Muscle layer of colon (tissue), 2 donors: ENCODE measurements at regions not wholly inside any gene's neighbourhood (a gene's known extent, or its start where the extent isn't known, plus 50 kb on each side); places are given as distances from the start of the nearest gene placed in this dataset.

Experiments
- H3K27ac ChIP-seq: one replicate; pipeline ENCODE4 v1.7.0; 2013; ENCODE audit warnings: low read depth, mild to moderate bottlenecking, low read length, moderate library complexity
- H3K27me3 ChIP-seq, 2 donors: one replicate each; pipeline ENCODE4 v1.7.0; 2013; ENCODE audit warnings: low read length in 2 of 2, mild to moderate bottlenecking in 2 of 2; ENCODE audit not compliant: insufficient read depth in 2 of 2, control insufficient read depth in 1 of 2
- H3K36me3 ChIP-seq: one replicate; pipeline ENCODE4 v1.7.0; 2013; ENCODE audit warnings: mild to moderate bottlenecking, low read length; ENCODE audit not compliant: insufficient read depth
- H3K4me1 ChIP-seq: one replicate; pipeline ENCODE4 v1.7.0; 2013; ENCODE audit warnings: mild to moderate bottlenecking, low read length; ENCODE audit not compliant: insufficient read depth
- H3K4me3 ChIP-seq, 2 donors: one replicate each; pipeline ENCODE4 v1.7.0; 2013; ENCODE audit warnings: low read length in 2 of 2, low read depth in 1 of 2, mild to moderate bottlenecking in 1 of 2, moderate library complexity in 1 of 2
- H3K9ac ChIP-seq: one replicate; pipeline ENCODE4 v1.7.0; 2013; ENCODE audit warnings: low read length
- H3K9me3 ChIP-seq: one replicate; pipeline ENCODE4 v1.7.0; 2013; ENCODE audit warnings: mild to moderate bottlenecking, low read length
- donor health status: abdominal sarcoma.
- donor health status: Adenocarcinoma of cecum.

DNA sequence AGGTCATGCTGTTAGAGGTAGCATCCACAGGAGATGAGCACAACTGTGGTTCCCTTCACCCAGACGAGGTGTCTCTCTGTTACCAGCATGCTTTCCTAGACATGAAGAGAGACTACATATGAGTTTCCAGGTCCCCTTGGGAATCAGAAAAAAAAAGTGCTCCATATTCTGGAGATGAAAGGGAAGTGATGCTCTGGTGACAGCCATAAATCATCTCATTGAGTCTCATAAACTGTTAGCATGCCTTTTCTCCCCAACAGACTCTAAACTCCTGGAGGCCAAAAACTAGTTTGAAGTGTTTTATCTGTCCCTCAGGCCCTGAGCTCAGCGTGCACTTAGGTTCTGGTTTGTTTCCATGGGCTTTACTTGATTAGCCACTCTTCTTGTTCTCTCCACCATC is 124.6 kb upstream of the CREB1 start:
- Histone ChIP-seq H3K27me3 (no peaks in the 10 kb centered on the region), H3K9me3 (no peaks in the 10 kb centered on the region), H3K27ac (no peak overlapping the region), H3K36me3 (no peaks in the 10 kb centered on the region), H3K9ac (no peak overlapping the region), H3K4me1 (peaks cover 17% of the 10 kb centered on the region), H3K4me3 (no peak overlapping the region)

DNA sequence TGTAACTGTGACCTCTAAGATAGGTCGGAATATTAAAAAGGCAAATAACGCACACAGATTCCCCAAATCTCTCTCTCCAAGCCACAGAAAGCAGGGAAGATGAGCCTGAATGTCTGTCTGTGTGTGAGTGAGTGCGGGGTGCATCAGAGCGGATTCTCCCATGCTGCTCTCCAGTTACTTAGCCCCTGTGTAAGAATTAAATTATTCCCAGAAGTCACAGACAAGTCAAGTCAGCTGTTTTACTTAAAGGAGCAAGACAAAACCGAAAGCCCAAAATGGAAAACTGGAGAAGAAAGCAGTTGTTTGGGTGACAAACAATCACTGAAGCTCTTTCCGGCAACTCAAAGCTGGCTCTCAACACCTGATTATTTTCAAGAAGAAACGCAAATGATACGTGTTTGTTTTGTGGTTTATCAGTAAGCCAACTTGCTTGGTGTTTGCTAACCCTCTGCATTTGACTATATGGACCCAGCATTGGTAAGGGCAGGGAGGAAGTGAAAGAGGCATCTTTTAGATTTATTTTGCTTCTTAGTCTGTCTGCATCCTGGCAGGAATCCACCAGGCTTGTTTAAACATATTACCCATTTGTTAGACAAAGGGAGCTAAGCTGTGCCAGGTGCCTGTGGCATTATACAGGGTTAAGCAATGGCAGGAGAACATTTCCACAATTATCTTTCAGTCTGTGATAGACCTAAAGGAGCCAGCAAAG is 121.5 kb upstream of the CREB1 start:
- Histone ChIP-seq H3K4me3 (no peak overlapping the region), H3K4me1 (peaks cover 17% of the 10 kb centered on the region), H3K9me3 (no peaks in the 10 kb centered on the region), H3K27me3 (no peaks in the 10 kb centered on the region), H3K36me3 (no peaks in the 10 kb centered on the region), H3K27ac (no peak overlapping the region), H3K9ac (no peak overlapping the region)

DNA sequence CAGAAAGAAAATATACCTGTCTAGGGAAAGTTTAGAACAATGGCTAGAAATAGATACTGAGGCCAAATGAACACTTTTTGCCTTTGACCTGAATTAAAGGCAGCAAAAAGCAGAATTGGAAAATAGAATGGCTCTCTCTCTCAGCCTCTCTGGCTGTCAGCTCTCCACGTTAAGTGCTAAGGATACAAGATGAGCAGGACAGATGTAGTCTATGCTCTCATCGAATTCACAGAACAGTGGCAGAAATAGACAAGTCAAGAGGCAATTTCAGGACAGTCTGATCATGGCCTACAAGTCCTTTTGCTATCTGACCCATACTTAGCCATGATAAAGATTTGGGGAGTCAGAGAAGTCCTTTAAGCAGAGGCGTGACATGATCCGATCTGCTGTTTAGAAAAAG is 120.2 kb upstream of the CREB1 start:
- Histone ChIP-seq H3K27ac (no peak overlapping the region), H3K4me1 (peaks cover 17% of the 10 kb centered on the region)

DNA sequence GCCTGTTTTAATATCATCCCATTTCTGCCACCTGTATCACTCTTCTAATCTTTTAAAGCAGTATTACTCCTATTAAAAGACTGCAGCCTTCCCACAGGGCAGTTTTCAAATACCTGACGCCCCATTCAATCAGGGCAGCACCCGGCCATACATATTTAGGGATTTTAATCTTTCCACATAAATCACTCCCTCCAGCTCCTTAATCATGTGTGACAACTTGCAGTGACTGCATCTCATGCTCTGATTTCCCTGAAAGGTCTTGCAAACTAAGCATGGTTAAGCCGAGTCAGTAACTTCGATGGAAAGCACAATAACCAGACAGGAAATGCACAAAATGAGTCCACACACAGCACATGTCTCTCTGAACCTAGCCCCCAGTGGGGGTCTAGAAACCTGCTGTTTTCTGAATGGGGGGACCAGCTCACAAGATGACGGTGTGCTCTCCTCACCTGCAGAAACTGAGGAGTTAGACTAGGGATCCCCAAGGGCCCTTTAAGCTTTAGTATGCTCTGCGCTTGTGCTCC is 116.9 kb upstream of the CREB1 start:
- Histone ChIP-seq H3K9me3 (no peaks in the 10 kb centered on the region), H3K27ac (no peak overlapping the region), H3K4me1 (peaks cover 17% of the 10 kb centered on the region), H3K36me3 (no peaks in the 10 kb centered on the region), H3K9ac (no peak overlapping the region), H3K4me3 (no peak overlapping the region), H3K27me3 (no peaks in the 10 kb centered on the region)

More for the DNA sequence above, 120.2 kb upstream of the CREB1 start:
- Histone ChIP-seq H3K36me3 (no peaks in the 10 kb centered on the region), H3K9ac (no peak overlapping the region), H3K9me3 (no peaks in the 10 kb centered on the region), H3K4me3 (no peak overlapping the region), H3K27me3 (no peaks in the 10 kb centered on the region)

DNA sequence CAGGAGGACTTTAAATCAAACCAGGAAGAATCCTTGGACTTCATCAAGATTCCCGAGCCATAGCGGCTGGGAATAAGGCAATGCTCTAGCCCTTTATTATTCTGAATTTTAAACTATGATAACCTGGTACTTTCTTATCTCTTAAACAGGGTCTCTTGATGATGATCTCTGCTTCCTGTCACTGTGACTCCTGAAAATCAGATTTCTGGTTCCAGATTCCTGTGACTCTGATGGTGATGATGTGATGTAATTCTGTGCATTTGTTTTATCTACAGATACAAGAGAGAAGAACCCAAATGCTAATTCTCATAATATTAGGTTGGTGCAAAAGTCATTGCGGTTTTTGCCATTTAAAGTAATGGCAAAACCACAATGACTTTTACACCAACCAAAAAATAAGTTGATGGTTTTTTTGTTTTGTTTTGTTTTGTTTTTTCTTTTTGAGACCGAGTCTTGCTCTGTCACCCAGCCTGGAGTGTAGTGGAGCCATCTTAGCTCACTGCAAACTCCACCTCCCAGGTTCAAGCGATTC is 116.3 kb upstream of the CREB1 start:
- H3K9ac ChIP-seq = no peak overlapping the region
- H3K27ac ChIP-seq = no peak overlapping the region
- no peak overlapping the region for H3K4me3 ChIP-seq
- H3K36me3 ChIP-seq = no peaks in the 10 kb centered on the region
- no peaks in the 10 kb centered on the region for H3K9me3 ChIP-seq
- H3K4me1 ChIP-seq = peaks cover 11% of the 10 kb centered on the region
- no peaks in the 10 kb centered on the region for H3K27me3 ChIP-seq

DNA sequence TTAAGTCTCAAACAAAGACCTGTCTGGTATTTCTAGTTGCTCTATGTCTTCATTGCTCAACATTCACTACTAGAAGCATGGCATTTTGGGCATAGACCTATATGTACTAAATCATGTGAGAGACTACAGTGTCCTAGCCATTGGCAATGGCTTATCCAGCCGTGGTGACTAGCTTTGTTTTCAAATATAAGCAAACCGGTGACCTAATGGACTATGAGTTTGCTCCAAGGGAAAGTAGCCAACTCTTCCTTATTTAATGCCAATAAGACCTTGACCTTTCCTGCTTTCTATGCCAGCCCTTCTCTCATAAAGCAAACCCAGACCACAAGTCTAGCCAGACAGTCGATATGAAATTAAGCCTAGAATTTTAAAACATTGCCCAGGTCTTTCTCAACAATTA is 113.7 kb upstream of the CREB1 start:
- Histone ChIP-seq H3K4me3 (no peak overlapping the region), H3K36me3 (no peaks in the 10 kb centered on the region), H3K9me3 (no peaks in the 10 kb centered on the region), H3K27me3 (no peaks in the 10 kb centered on the region), H3K9ac (no peak overlapping the region), H3K27ac (no peak overlapping the region), H3K4me1 (no peaks in the 10 kb centered on the region)

DNA sequence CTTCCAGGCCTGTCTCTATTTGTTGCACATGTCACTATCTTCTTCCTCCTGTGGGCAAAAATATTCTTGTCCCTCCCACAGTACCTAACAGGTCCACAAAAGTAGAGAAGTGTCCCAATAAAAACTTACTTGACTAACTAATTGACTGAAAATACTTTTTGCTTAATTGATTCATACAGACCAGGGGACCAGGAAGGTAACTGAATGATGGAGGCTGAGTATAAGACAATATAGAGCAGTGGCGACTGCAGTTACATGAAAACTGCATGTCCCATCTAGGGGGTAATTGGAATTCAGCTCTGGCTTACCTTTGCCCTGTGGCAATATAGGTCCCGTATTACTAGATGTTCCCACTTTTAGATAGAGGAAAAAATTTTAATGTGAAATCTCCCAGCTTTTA is 112.9 kb upstream of the CREB1 start:
- Histone ChIP-seq H3K4me1 (no peaks in the 10 kb centered on the region), H3K36me3 (no peaks in the 10 kb centered on the region), H3K27me3 (no peaks in the 10 kb centered on the region), H3K9me3 (no peaks in the 10 kb centered on the region), H3K9ac (no peak overlapping the region), H3K27ac (no peak overlapping the region), H3K4me3 (no peak overlapping the region)

DNA sequence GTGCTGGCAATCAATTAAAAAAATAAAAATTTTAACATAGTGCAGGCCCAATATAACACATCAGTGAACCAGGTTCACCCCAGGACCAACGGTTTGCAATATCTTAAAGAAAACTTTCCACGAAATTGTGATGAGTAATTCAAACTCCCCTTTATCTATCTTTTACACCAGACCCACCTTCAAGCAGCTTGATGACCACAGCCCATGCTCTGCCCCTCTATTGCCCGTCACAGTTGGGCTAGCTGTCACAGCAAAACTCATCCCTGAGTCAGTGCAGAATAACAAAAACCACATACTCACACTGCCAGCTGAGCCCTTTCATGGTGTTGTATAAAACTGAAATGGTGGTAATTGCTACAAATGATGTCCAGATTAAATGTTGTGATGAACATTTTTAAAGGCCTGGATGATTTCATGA is 112.5 kb upstream of the CREB1 start:
- Histone ChIP-seq H3K27me3 (no peaks in the 10 kb centered on the region), H3K9me3 (no peaks in the 10 kb centered on the region), H3K36me3 (no peaks in the 10 kb centered on the region), H3K4me1 (no peaks in the 10 kb centered on the region), H3K4me3 (no peak overlapping the region), H3K27ac (no peak overlapping the region), H3K9ac (no peak overlapping the region)

DNA sequence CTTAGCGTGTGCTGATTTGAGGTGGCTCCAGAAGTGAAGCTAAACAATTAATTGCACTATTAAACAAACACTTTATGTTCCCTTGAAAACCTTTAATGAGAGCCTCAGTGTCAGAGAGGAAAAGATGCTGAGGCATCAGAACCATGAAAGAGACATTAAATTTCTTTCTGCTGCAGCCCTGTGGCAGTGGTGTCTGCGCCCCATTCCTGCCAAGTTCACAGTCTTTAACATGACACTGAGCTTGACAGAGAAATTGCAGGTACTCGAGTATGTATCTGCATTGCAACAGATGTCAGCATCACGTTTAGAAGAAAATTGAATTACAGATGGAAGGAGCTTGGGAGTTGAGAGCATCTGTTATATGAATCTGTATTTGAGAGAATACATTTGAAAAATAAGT is 111.3 kb upstream of the CREB1 start:
- Histone ChIP-seq H3K9me3 (no peaks in the 10 kb centered on the region), H3K4me1 (no peaks in the 10 kb centered on the region), H3K27me3 (no peaks in the 10 kb centered on the region), H3K27ac (no peak overlapping the region), H3K36me3 (no peaks in the 10 kb centered on the region), H3K4me3 (no peak overlapping the region), H3K9ac (no peak overlapping the region)

DNA sequence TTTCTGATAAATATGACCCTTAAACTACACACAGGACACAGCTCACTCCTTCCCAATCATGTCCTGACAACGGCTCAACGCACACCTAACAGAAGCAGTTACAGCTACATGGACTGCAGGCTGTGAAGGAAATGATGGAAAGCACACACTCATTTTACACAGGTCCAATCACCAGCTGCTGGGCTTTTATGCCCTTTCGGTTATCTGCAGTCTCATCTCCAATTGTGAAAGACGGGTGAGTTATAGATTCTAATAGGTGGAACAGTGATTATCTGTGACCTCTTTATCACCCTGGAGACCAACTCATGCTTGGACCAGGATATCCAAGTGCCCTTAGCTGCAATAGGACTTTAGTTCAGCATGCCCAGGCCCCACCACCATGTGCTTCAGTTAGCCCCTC is 110.4 kb upstream of the CREB1 start:
- no peak overlapping the region for H3K4me3 ChIP-seq
- no peak overlapping the region for H3K27ac ChIP-seq
- no peak overlapping the region for H3K9ac ChIP-seq
- no peaks in the 10 kb centered on the region for H3K4me1 ChIP-seq
- no peaks in the 10 kb centered on the region for H3K9me3 ChIP-seq
- H3K36me3 ChIP-seq = no peaks in the 10 kb centered on the region
- no peaks in the 10 kb centered on the region for H3K27me3 ChIP-seq

DNA sequence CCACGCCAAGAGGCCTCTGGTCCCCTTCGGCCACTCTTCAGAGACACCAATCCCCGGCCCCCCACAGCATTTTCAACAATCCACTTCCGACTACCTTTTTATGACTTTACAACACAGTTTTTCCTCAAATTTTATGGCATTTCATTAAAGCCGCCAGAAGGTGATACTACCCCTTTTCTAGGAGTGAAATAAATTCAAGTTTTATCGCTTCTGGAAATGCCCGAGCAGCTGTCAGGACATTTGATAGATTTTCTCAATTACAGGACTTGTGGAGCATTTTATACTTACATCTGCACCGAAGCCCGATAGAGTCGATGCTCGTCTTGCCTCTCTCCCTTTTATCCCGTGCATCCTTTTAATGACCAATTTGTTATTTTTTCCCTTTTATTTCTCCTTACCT is 108.1 kb upstream of the CREB1 start:
- Histone ChIP-seq H3K36me3 (no peaks in the 10 kb centered on the region), H3K9me3 (no peaks in the 10 kb centered on the region), H3K27me3 (no peaks in the 10 kb centered on the region)

DNA sequence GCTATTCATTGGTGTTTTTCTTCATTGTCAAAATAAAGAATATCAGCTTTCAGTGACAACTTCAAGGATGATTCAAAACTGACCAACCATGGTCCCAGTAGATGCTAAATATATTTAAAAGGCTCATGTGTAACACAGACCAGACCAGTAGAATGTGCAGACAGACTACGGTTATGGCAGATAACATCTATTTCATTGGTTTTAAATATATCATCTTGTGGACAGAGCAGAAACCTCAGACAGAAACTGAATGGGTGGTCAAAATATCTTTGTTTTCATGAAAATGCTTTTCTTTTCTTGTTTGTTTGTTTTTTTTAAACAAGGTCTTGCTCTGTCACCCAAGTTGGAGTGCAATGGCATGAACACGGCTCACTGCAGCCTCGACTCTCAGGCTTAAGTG is 107.4 kb upstream of the CREB1 start:
- no peaks in the 10 kb centered on the region for H3K9me3 ChIP-seq
- H3K4me3 ChIP-seq = no peak overlapping the region
- H3K9ac ChIP-seq = no peak overlapping the region
- H3K27ac ChIP-seq = no peak overlapping the region
- no peaks in the 10 kb centered on the region for H3K4me1 ChIP-seq
- no peaks in the 10 kb centered on the region for H3K36me3 ChIP-seq
- no peaks in the 10 kb centered on the region for H3K27me3 ChIP-seq

More for the DNA sequence above, 108.1 kb upstream of the CREB1 start:
- Histone ChIP-seq H3K27ac (no peak overlapping the region), H3K4me3 (no peak overlapping the region), H3K9ac (no peak overlapping the region), H3K4me1 (no peaks in the 10 kb centered on the region)
